ENCODE measurements at regions not wholly inside any gene's neighbourhood (a gene's known extent, or its start where the extent isn't known, plus 50 kb on each side); places are given as distances from the start of the nearest gene placed in this dataset.

- no peaks in the 10 kb centered on the region for H3K9me3 ChIP-seq (ENCODE audit: control insufficient read depth, low read length)
- H2BK15ac ChIP-seq (ENCODE audit: low read depth, poor library complexity, severe bottlenecking): no peak overlapping the region
- DNase-seq: peak; percentile 17
- no peak overlapping the region for H2AFZ ChIP-seq (ENCODE audit: low read depth, low read length)
- H3K4me2 ChIP-seq (ENCODE audit: low read length, poor library complexity, severe bottlenecking): no peak overlapping the region
- no peak overlapping the region for H2BK12ac ChIP-seq (ENCODE audit: low read length in 2 of 2)
- H3K18ac ChIP-seq (ENCODE audit: low read depth in 1 of 2, low read length in 2 of 2): no peak overlapping the region
- no peak overlapping the region for H3K23ac ChIP-seq (ENCODE audit: low read length in 2 of 2)
- no peak overlapping the region for H4K8ac ChIP-seq (ENCODE audit: low read length)
- H3K27ac ChIP-seq (ENCODE audit: low read length, poor library complexity, severe bottlenecking): no peak overlapping the region
- H3K27me3 ChIP-seq (ENCODE audit: control insufficient read depth in 1 of 2, insufficient read depth in 1 of 2, low read length in 2 of 2): no peaks in the 10 kb centered on the region
- no peaks in the 10 kb centered on the region for H3K4me1 ChIP-seq (ENCODE audit: control insufficient read depth, insufficient read depth, low read depth, low read length)
- H2AK5ac ChIP-seq (ENCODE audit: low read length, severe bottlenecking): no peak overlapping the region
- no peaks in the 10 kb centered on the region for H3K79me1 ChIP-seq (replicated peaks; ENCODE audit: low read length, poor library complexity, severe bottlenecking)
- H2BK5ac ChIP-seq (ENCODE audit: low read depth, low read length, poor library complexity, severe bottlenecking): no peak overlapping the region
- H3K36me3 ChIP-seq (ENCODE audit: control insufficient read depth in 1 of 2, insufficient read depth in 2 of 2, low read depth in 1 of 2, low read length in 2 of 2): no peaks in the 10 kb centered on the region
- H4K91ac ChIP-seq (ENCODE audit: low read length): no peak overlapping the region
- H3K4me3 ChIP-seq (ENCODE audit: insufficient read depth in 1 of 2, low read depth in 1 of 2, low read length in 2 of 2): no peak overlapping the region
- no peak overlapping the region for H3K14ac ChIP-seq (ENCODE audit: low read length in 2 of 2)
- WGBS: 54% methylated on average over 4 of the region's 5 CpGs
- H3K9ac ChIP-seq (ENCODE audit: low read length): no peak overlapping the region
- no peak overlapping the region for H3K4ac ChIP-seq (ENCODE audit: low read depth in 1 of 2, low read length in 2 of 2)
- no peak overlapping the region for H2BK120ac ChIP-seq (ENCODE audit: low read depth, low read length)
Measured at GRCh38 chr6:113306552-113307145, 550.5 kb upstream of the MARCKS start.

DNA sequence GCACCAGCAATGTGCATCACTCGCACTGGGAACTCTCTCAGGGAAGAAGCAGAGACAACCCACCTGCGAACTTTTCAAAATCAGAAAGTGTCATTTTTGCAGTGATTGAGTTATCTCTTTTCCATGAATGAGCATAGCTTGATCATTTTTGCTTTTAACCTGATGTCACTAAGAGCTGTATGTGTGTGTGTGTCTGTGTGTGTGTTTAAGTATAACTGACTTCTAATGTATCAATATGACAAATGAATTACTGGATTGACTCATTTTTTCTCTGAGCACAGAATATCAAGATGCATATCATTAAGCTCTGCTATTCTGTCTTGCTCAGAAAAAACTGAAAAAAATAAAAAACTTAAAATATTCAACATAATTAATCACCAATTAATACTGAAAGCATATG is 548.9 kb upstream of the MARCKS start:
- Histone ChIP-seq H3K79me1 (replicated peaks; ENCODE audit: low read length, poor library complexity, severe bottlenecking) (no peaks in the 10 kb centered on the region), H3K23ac (ENCODE audit: low read length in 2 of 2) (no peak overlapping the region), H4K91ac (ENCODE audit: low read length) (no peak overlapping the region), H3K9ac (ENCODE audit: low read length) (no peak overlapping the region), H2BK12ac (ENCODE audit: low read length in 2 of 2) (no peak overlapping the region), H3K18ac (ENCODE audit: low read depth in 1 of 2, low read length in 2 of 2) (peak overlapping the region in 1 of 2 experiments; percentile 8), H2BK15ac (ENCODE audit: low read depth, poor library complexity, severe bottlenecking) (no peak overlapping the region), H3K4ac (ENCODE audit: low read depth in 1 of 2, low read length in 2 of 2) (no peak overlapping the region), H3K9me3 (ENCODE audit: control insufficient read depth, low read length) (no peaks in the 10 kb centered on the region), H4K8ac (ENCODE audit: low read length) (no peak overlapping the region), H3K4me1 (ENCODE audit: control insufficient read depth, insufficient read depth, low read depth, low read length) (no peaks in the 10 kb centered on the region), H3K36me3 (ENCODE audit: control insufficient read depth in 1 of 2, insufficient read depth in 2 of 2, low read depth in 1 of 2, low read length in 2 of 2) (no peaks in the 10 kb centered on the region), H2BK120ac (ENCODE audit: low read depth, low read length) (no peak overlapping the region), H3K4me2 (ENCODE audit: low read length, poor library complexity, severe bottlenecking) (no peak overlapping the region), H3K14ac (ENCODE audit: low read length in 2 of 2) (no peak overlapping the region), H3K27me3 (ENCODE audit: control insufficient read depth in 1 of 2, insufficient read depth in 1 of 2, low read length in 2 of 2) (no peaks in the 10 kb centered on the region), H3K4me3 (ENCODE audit: insufficient read depth in 1 of 2, low read depth in 1 of 2, low read length in 2 of 2) (no peak overlapping the region), H2AFZ (ENCODE audit: low read depth, low read length) (no peak overlapping the region), H3K27ac (ENCODE audit: low read length, poor library complexity, severe bottlenecking) (no peak overlapping the region), H2AK5ac (ENCODE audit: low read length, severe bottlenecking) (no peak overlapping the region), H2BK5ac (ENCODE audit: low read depth, low read length, poor library complexity, severe bottlenecking) (no peak overlapping the region)
- DNase-seq: no peak
- 95% methylated on average over 2 of the region's 2 CpGs for WGBS

- H4K91ac ChIP-seq (ENCODE audit: low read length): no peak overlapping the region
- no peaks in the 10 kb centered on the region for H3K27me3 ChIP-seq (ENCODE audit: control insufficient read depth in 1 of 2, insufficient read depth in 1 of 2, low read length in 2 of 2)
- no peak overlapping the region for H3K4ac ChIP-seq (ENCODE audit: low read depth in 1 of 2, low read length in 2 of 2)
- H3K14ac ChIP-seq (ENCODE audit: low read length in 2 of 2): no peak overlapping the region
- no peak overlapping the region for H3K4me3 ChIP-seq (ENCODE audit: insufficient read depth in 1 of 2, low read depth in 1 of 2, low read length in 2 of 2)
- no peak overlapping the region for H3K4me2 ChIP-seq (ENCODE audit: low read length, poor library complexity, severe bottlenecking)
- no peaks in the 10 kb centered on the region for H3K36me3 ChIP-seq (ENCODE audit: control insufficient read depth in 1 of 2, insufficient read depth in 2 of 2, low read depth in 1 of 2, low read length in 2 of 2)
- no peaks in the 10 kb centered on the region for H3K9me3 ChIP-seq (ENCODE audit: control insufficient read depth, low read length)
- H2AK5ac ChIP-seq (ENCODE audit: low read length, severe bottlenecking): no peak overlapping the region
- H4K8ac ChIP-seq (ENCODE audit: low read length): no peak overlapping the region
- no peak overlapping the region for H2BK120ac ChIP-seq (ENCODE audit: low read depth, low read length)
- no peak overlapping the region for H2BK12ac ChIP-seq (ENCODE audit: low read length in 2 of 2)
- no peaks in the 10 kb centered on the region for H3K79me1 ChIP-seq (replicated peaks; ENCODE audit: low read length, poor library complexity, severe bottlenecking)
- H2AFZ ChIP-seq (ENCODE audit: low read depth, low read length): no peak overlapping the region
- 100% methylated on average over 1 of the region's 1 CpG for WGBS
- no peak overlapping the region for H3K27ac ChIP-seq (ENCODE audit: low read length, poor library complexity, severe bottlenecking)
- H2BK5ac ChIP-seq (ENCODE audit: low read depth, low read length, poor library complexity, severe bottlenecking): no peak overlapping the region
- no peak for DNase-seq
- no peak overlapping the region for H3K9ac ChIP-seq (ENCODE audit: low read length)
- H3K4me1 ChIP-seq (ENCODE audit: control insufficient read depth, insufficient read depth, low read depth, low read length): no peaks in the 10 kb centered on the region
- no peak overlapping the region for H2BK15ac ChIP-seq (ENCODE audit: low read depth, poor library complexity, severe bottlenecking)
- H3K18ac ChIP-seq (ENCODE audit: low read depth in 1 of 2, low read length in 2 of 2): no peak overlapping the region
- no peak overlapping the region for H3K23ac ChIP-seq (ENCODE audit: low read length in 2 of 2)
Measured at GRCh38 chr6:113313841-113314240, 543.3 kb upstream of the MARCKS start.

DNA sequence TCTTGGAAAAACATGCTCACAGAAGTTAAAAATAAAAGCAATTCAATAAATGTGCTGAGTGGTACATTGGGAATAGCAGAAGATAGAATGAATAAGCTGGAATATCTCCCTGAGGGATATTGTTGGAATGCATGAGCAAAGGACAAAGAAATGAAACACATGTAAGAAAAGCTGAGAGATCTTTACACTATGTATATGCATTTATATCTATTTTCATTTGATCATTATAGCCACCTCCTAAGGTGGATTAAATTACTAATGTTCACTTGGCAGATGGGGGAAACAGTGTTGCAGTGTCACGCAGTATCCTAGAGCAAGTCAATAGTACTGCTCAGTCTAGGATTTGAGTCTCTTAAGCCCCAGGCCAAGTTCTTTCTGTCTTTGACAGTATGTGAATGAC is 542.0 kb upstream of the MARCKS start:
- Histone ChIP-seq H2BK120ac (ENCODE audit: low read depth, low read length) (no peak overlapping the region), H3K4me2 (ENCODE audit: low read length, poor library complexity, severe bottlenecking) (no peak overlapping the region), H3K4me1 (ENCODE audit: control insufficient read depth, insufficient read depth, low read depth, low read length) (no peaks in the 10 kb centered on the region), H3K4ac (ENCODE audit: low read depth in 1 of 2, low read length in 2 of 2) (no peak overlapping the region), H2BK15ac (ENCODE audit: low read depth, poor library complexity, severe bottlenecking) (no peak overlapping the region), H3K79me1 (replicated peaks; ENCODE audit: low read length, poor library complexity, severe bottlenecking) (no peaks in the 10 kb centered on the region), H3K14ac (ENCODE audit: low read length in 2 of 2) (no peak overlapping the region), H2BK12ac (ENCODE audit: low read length in 2 of 2) (no peak overlapping the region), H2AK5ac (ENCODE audit: low read length, severe bottlenecking) (no peak overlapping the region), H3K18ac (ENCODE audit: low read depth in 1 of 2, low read length in 2 of 2) (no peak overlapping the region), H3K9me3 (ENCODE audit: control insufficient read depth, low read length) (no peaks in the 10 kb centered on the region), H2BK5ac (ENCODE audit: low read depth, low read length, poor library complexity, severe bottlenecking) (no peak overlapping the region), H4K8ac (ENCODE audit: low read length) (no peak overlapping the region), H3K23ac (ENCODE audit: low read length in 2 of 2) (no peak overlapping the region), H2AFZ (ENCODE audit: low read depth, low read length) (no peak overlapping the region), H3K27ac (ENCODE audit: low read length, poor library complexity, severe bottlenecking) (no peak overlapping the region), H3K27me3 (ENCODE audit: control insufficient read depth in 1 of 2, insufficient read depth in 1 of 2, low read length in 2 of 2) (no peaks in the 10 kb centered on the region), H4K91ac (ENCODE audit: low read length) (no peak overlapping the region), H3K36me3 (ENCODE audit: control insufficient read depth in 1 of 2, insufficient read depth in 2 of 2, low read depth in 1 of 2, low read length in 2 of 2) (no peaks in the 10 kb centered on the region), H3K9ac (ENCODE audit: low read length) (peak overlapping the region; percentile 50), H3K4me3 (ENCODE audit: insufficient read depth in 1 of 2, low read depth in 1 of 2, low read length in 2 of 2) (no peak overlapping the region)
- DNase-seq: no peak
- WGBS: 100% methylated on average over 1 of the region's 1 CpG

Data from mesenchymal stem cell (in vitro differentiated cells and primary cell).